ENCODE measurements at regions not wholly inside any gene's neighbourhood (a gene's known extent, or its start where the extent isn't known, plus 50 kb on each side); places are given as distances from the start of the nearest gene placed in this dataset.

GRCh38 chr1:2950926-2951305 is 70.4 kb upstream of the ACTRT2 start:
- TF ChIP-seq CTCF (IDR thresholded peaks at IDR 0.05 in 4 of 5, conservative IDR thresholded peaks at IDR 0.05 in 1 of 5): no peak
- TF ChIP-seq POLR2A (IDR thresholded peaks at IDR 0.05): no peak

Measured in gastrocnemius medialis (tissue), 4 donors.